HEK293 (cell line): ENCODE measurements at regions not wholly inside any gene's neighbourhood (a gene's known extent, or its start where the extent isn't known, plus 50 kb on each side); places are given as distances from the start of the nearest gene placed in this dataset.

Source experiments
- CTCF ChIA-PET: fragments of 350-600 bp; formaldehyde crosslinking; extraction: SDS; loops from one replicate; lab custom pipeline; 2021; ENCODE audit warnings: antibody characterized with exemption; lab: Yijun Ruan, JAX
- POLR2A ChIA-PET: fragments of 300-600 bp; formaldehyde crosslinking; extraction: SDS; loops from one replicate; lab custom pipeline; 2020; ENCODE audit warnings: antibody characterized with exemption, inconsistent platforms; lab: Yijun Ruan, JAX
- H3K27ac ChIP-seq: fragments of 200-500 bp; sonication (Bioruptor generic); 2 replicates; pipeline ENCODE4 v1.5.1; 2014; ENCODE audit warnings: low read depth, low read length, control low read depth, inconsistent platforms; ENCODE audit errors: extremely low read depth
- H3K36me3 ChIP-seq, 2 experiments: fragments of 200-500 bp in 1 of 2; sonication (Bioruptor generic) in 1 of 2; 1 replicate in 1 of 2; 2 replicates in 1 of 2; pipeline ENCODE4 v1.5.1; 2014 to 2017; ENCODE audit warnings: inconsistent platforms in 2 of 2, low read length in 2 of 2; ENCODE audit not compliant: control insufficient read depth in 2 of 2, insufficient read depth in 1 of 2
- H3K4me1 ChIP-seq: fragments of 200-500 bp; sonication (Bioruptor generic); 2 replicates; pipeline ENCODE4 v1.5.1; 2014; ENCODE audit warnings: mild to moderate bottlenecking, low read length, inconsistent platforms; ENCODE audit not compliant: control insufficient read depth, insufficient read depth
- H3K4me3 ChIP-seq: 2 replicates; pipeline ENCODE4 v1.5.1; 2011; ENCODE audit warnings: low read depth, mild to moderate bottlenecking, control low read depth, low read length, moderate library complexity
- H3K9me3 ChIP-seq: fragments of 200-500 bp; sonication (Bioruptor generic); 2 replicates; pipeline ENCODE4 v1.5.1; 2014; ENCODE audit warnings: low read depth, low read length, inconsistent platforms; ENCODE audit not compliant: control insufficient read depth, insufficient read depth
- HOXA7 ChIP-seq: sonication (generic); formaldehyde crosslinking; IDR thresholded peaks from 2 replicates; pipeline ENCODE4 v1.8.1; 2022; ENCODE audit warnings: missing genetic modification reagents, borderline replicate concordance
- INSM2 ChIP-seq: fragments of 450-650 bp; formaldehyde crosslinking; IDR thresholded peaks from 2 replicates; pipeline ENCODE4 v1.5.1; 2016; ENCODE audit warnings: missing biosample characterization, missing genetic modification characterization
- PRDM1 ChIP-seq: fragments of 450-650 bp; formaldehyde crosslinking; IDR thresholded peaks from 2 replicates; pipeline ENCODE4; 2016; ENCODE audit warnings: missing biosample characterization, missing genetic modification characterization
- PRDM4 ChIP-seq: fragments of 450-650 bp; formaldehyde crosslinking; IDR thresholded peaks from 2 replicates; pipeline ENCODE4 v1.5.1; 2017; ENCODE audit warnings: missing biosample characterization, missing genetic modification characterization
- TSHZ1 ChIP-seq: fragments of 450-650 bp; formaldehyde crosslinking; IDR thresholded peaks from 2 replicates; pipeline ENCODE4 v1.5.1; 2016; ENCODE audit warnings: missing biosample characterization, missing genetic modification characterization, borderline replicate concordance
- WT1 ChIP-seq: fragments of 450-650 bp; formaldehyde crosslinking; IDR thresholded peaks from 2 replicates; pipeline ENCODE4 v1.5.1; 2016; ENCODE audit warnings: missing biosample characterization, missing genetic modification characterization
- ZNF10 ChIP-seq: fragments of 450-650 bp; formaldehyde crosslinking; IDR thresholded peaks from 2 replicates; pipeline ENCODE4 v1.5.1; 2017; ENCODE audit warnings: missing biosample characterization, missing genetic modification characterization
- ZNF132 ChIP-seq: fragments of 450-650 bp; formaldehyde crosslinking; IDR thresholded peaks from 2 replicates; pipeline ENCODE4 v1.5.1; 2017; ENCODE audit warnings: missing biosample characterization, missing genetic modification characterization, borderline replicate concordance
- ZNF146 ChIP-seq: fragments of 450-650 bp; formaldehyde crosslinking; IDR thresholded peaks from 2 replicates; pipeline ENCODE4 v1.5.1; 2016; ENCODE audit warnings: missing biosample characterization, missing genetic modification characterization
- ZNF23 ChIP-seq: fragments of 450-650 bp; formaldehyde crosslinking; IDR thresholded peaks from 2 replicates; pipeline ENCODE4 v1.5.1; 2016; ENCODE audit warnings: missing biosample characterization, missing genetic modification characterization, borderline replicate concordance
- ZNF423 ChIP-seq: fragments of 450-650 bp; formaldehyde crosslinking; IDR thresholded peaks from 2 replicates; pipeline ENCODE4 v1.5.1; 2016; ENCODE audit warnings: missing biosample characterization, missing genetic modification characterization
- ZNF433 ChIP-seq: fragments of 450-650 bp; formaldehyde crosslinking; IDR thresholded peaks from 2 replicates; pipeline ENCODE4 v1.5.1; 2016; ENCODE audit warnings: missing biosample characterization, missing genetic modification characterization, low read depth
- ZNF558 ChIP-seq: fragments of 450-650 bp; formaldehyde crosslinking; IDR thresholded peaks from 2 replicates; pipeline ENCODE4 v1.5.1; 2016; ENCODE audit warnings: missing biosample characterization, missing genetic modification characterization
- ZNF571 ChIP-seq: fragments of 450-650 bp; formaldehyde crosslinking; IDR thresholded peaks from 2 replicates; pipeline ENCODE4 v1.5.0; 2017; ENCODE audit warnings: missing biosample characterization, missing genetic modification characterization
- ZNF677 ChIP-seq: fragments of 450-650 bp; IDR thresholded peaks from 2 replicates; pipeline ENCODE4 v1.5.0; 2018; ENCODE audit warnings: missing biosample characterization, mild to moderate bottlenecking, missing genetic modification characterization, moderate library complexity
- ZNF692 ChIP-seq: fragments of 450-650 bp; formaldehyde crosslinking; IDR thresholded peaks from 2 replicates; pipeline ENCODE4 v1.5.1; 2016; ENCODE audit warnings: missing biosample characterization, missing genetic modification characterization
- ZNF830 ChIP-seq: fragments of 450-650 bp; IDR thresholded peaks from 2 replicates; pipeline ENCODE4 v1.5.0; 2018; ENCODE audit warnings: missing biosample characterization, missing genetic modification characterization, low read depth, mild to moderate bottlenecking, moderate library complexity

GRCh38 chr15:96247621-96248305 lies 82.7 kb upstream of the NR2F2 start:
- no peak for TF ChIP-seq ZNF10 (tag by site-specific recombination)
- TF ChIP-seq ZNF677 (tag by site-specific recombination): no peak
- TF ChIP-seq PRDM1 (tag by site-specific recombination): no peak
- TF ChIP-seq ZNF692 (tag by site-specific recombination): no peak
- no peak for TF ChIP-seq ZNF558
- TF ChIP-seq HOXA7 (CRISPR knock-in tag): no peak
- TF ChIP-seq ZNF146 (tag by site-specific recombination): no peak
- TF ChIP-seq, all 188 proteins: peak for 0
- no peaks in the 10 kb centered on the region for H3K9me3 ChIP-seq
- no peak overlapping the region for H3K27ac ChIP-seq
- H3K36me3 ChIP-seq: no peaks in the 10 kb centered on the region
- H3K4me1 ChIP-seq: no peaks in the 10 kb centered on the region
- ChIA-PET CTCF (interaction anchor here (0.7 kb wide), 1 partner anchor 29 kb away, joined by 6 read pairs; no protein-coding TSS in a partner anchor), POLR2A (no interaction called here)
- H3K4me3 ChIP-seq: no peak overlapping the region

- Histone ChIP-seq H3K36me3 (no peaks in the 10 kb centered on the region), H3K27ac (no peak overlapping the region), H3K4me1 (peaks cover 5% of the 10 kb centered on the region; the same call in 1 of the 2 replicates), H3K9me3 (no peaks in the 10 kb centered on the region), H3K4me3 (no peak overlapping the region)
- ChIA-PET CTCF (no interaction called here), POLR2A (no interaction called here)
- TF ChIP-seq TSHZ1 (tag by site-specific recombination) (no peak), INSM2 (tag by site-specific recombination) (no peak), ZNF423 (tag by site-specific recombination) (no peak)
These were observed 78.4 kb upstream of the NR2F2 start for GRCh38 chr15:96252148-96252547.

- Histone ChIP-seq H3K36me3 (no peaks in the 10 kb centered on the region), H3K4me3 (no peak overlapping the region), H3K9me3 (no peaks in the 10 kb centered on the region), H3K4me1 (peaks cover 5% of the 10 kb centered on the region; the same call in 1 of the 2 replicates), H3K27ac (no peak overlapping the region)
- ChIA-PET CTCF (interaction anchor here (0.7 kb wide), 1 partner anchor 11 kb away, joined by 3 read pairs; no protein-coding TSS in a partner anchor), POLR2A (interaction anchor here (0.7 kb wide), 1 partner anchor 9 kb away, joined by 4 read pairs; no protein-coding TSS in a partner anchor)
- TF ChIP-seq WT1 (tag by site-specific recombination) (no peak), ZNF23 (tag by site-specific recombination) (no peak), ZNF830 (tag by site-specific recombination) (no peak), ZNF433 (tag by site-specific recombination) (no peak), ZNF571 (tag by site-specific recombination) (no peak), PRDM4 (tag by site-specific recombination) (no peak), ZNF132 (tag by site-specific recombination) (no peak), ZNF146 (tag by site-specific recombination) (no peak)
These were observed 77.3 kb upstream of the NR2F2 start for GRCh38 chr15:96253006-96253747.
